ENCODE measurements at regions not wholly inside any gene's neighbourhood (a gene's known extent, or its start where the extent isn't known, plus 50 kb on each side); places are given as distances from the start of the nearest gene placed in this dataset.

GRCh38 chr2:18795906-18796305, 206.5 kb upstream of the NT5C1B start:
- DNase-seq (no peak), ATAC-seq (no peak)
- intact Hi-C loops (cut with DNase I), result no loop called here

GRCh38 chr2:18792684-18793083, 203.3 kb upstream of the NT5C1B start:
- ATAC-seq (no peak), DNase-seq (no peak)
- intact Hi-C loops (cut with DNase I), result no loop called here

GRCh38 chr2:18792226-18792629, 202.9 kb upstream of the NT5C1B start:
- DNase-seq (no peak), ATAC-seq (peak; percentile 38 to 39)
- intact Hi-C loops (cut with DNase I), result no loop called here

- ATAC-seq, result peak in 1 of 2 donors; percentile 53
- intact Hi-C loops (cut with DNase I), result no loop called here
- DNase-seq, result no peak
Observed at GRCh38 chr2:18791172-18791797, 201.9 kb upstream of the NT5C1B start.

- ATAC-seq (no peak), DNase-seq (no peak)
- intact Hi-C loops (cut with DNase I), result no loop called here
Observed at GRCh38 chr2:18790509-18791171, 201.3 kb upstream of the NT5C1B start.

DNA sequence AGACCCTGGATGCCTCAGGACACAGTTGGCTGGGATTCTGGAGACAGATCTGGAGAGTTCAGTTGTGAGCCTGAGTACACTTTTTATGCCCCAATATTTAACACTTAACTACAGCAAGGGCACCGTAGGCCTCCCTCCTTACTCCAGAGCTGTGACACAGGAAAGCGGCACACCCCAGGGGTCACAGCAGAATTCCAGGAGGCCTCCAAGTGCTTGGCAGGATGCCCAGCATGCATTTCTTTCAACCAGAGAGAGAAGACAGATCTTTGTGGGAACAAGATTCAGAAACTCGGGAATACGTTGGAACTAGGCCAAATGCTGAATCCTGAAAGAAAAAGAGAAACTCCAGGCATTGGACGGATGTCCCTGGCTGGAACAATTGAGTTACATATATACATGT, 199.2 kb upstream of the NT5C1B start:
- intact Hi-C loops (cut with DNase I), result no loop called here
- ATAC-seq (peak; percentile 25 to 30), DNase-seq (peak; percentile 57)

DNA sequence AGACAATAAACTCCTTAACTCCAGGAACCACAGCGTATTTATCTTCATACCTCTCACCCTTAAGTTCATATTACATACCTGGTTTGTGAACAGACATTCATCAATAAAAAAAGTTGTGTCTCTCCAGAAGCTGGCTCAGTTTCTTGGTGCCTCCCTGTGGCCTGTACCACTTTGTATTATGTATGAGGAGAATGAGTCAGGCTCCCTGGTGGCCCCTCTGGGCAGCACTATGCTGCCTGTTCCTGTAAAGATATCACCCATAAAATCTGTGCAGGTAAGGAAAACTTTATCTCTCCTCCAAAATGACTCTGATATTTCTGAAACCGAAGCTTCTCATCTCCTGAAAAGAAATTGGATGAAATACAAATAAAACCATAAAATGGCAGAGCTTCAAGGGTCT, 198.4 kb upstream of the NT5C1B start:
- intact Hi-C loops (cut with DNase I), result no loop called here
- DNase-seq (no peak), ATAC-seq (no peak)

DNA sequence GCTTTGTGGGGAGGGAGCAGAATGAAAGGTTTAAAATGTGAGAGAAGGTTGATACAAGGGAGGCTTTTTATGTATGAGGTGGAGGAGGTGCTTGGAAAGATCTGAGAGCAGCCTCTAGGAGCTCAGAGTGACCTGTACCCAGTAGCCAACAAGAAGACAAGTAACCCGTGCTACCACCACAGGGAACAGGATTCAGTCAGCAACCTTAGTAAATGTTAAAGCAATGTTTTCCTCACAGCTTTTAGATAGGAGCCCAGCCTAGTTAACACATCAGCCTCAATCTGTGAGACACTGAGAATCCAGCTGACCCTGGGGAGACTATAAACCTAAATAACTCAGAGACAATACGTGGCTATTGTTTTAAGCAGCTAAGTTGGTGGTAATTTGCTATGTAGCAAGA, 194.9 kb upstream of the NT5C1B start:
- intact Hi-C loops (cut with DNase I), result no loop called here
- ATAC-seq (no peak), DNase-seq (no peak)

DNA sequence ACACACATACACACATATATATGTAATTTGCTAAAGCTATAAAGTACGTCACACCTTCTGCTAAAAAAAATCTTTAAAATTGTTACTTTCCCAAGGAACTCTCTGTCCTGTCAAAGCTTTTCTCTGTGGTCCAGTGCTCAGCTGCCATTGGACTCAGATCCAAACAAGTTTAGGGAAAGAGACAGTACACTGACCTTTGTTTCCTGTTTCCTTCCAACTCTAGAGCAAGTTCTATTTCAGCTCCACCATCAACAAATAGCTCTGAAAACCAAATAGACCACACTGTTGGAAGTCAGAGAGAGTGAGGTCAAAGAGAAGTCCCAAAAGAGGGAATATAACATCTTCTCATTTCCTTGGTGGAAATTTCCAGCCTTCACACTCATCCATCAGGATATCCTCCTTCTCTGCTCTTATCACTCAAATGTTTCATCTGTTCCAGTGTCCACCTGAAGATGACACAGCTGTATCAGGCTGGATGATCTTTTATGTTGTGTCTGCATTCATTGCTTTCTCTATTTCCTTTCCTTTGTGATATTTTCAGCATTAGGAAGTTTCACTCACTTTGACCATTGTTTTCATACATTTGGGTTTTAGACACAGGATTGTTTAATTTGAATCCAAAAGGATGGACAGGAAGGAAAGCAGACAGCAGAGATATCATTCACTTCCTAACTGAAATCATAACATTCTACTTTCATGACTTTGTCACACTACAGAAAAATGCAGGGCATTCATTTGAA, 192.3 kb upstream of the NT5C1B start:
- no peak for ATAC-seq
- intact Hi-C loops (cut with DNase I), result no loop called here
- DNase-seq, result no peak

GRCh38 chr2:18777250-18777812, 188.0 kb upstream of the NT5C1B start:
- intact Hi-C loops (cut with DNase I), result no loop called here
- ATAC-seq (no peak), DNase-seq (no peak)

DNA sequence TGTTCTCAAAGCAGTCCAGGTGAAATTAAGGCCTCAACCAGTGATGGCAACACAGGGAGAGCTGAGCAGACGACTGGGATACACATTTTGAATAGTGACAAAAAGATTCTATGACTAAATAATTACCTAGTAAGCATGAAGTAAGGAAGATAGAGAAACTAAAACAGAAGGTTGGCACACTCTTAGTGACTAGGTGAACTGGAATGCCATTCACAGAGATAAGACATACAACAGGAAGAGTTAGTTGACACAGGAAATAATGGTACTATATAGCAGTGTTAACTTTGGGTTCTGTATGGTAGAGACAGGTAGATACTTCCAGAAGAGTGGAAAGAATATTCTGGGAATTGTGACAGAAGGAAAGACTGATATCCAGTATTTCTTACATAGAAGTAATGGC, 181.8 kb upstream of the NT5C1B start:
- intact Hi-C loops (cut with DNase I), result no loop called here
- ATAC-seq, result no peak
- DNase-seq, result no peak

GRCh38 chr2:18763338-18763737, 174.0 kb upstream of the NT5C1B start:
- DNase-seq (no peak), ATAC-seq (no peak)
- intact Hi-C loops (cut with DNase I), result no loop called here

GRCh38 chr2:18762667-18763066, 173.3 kb upstream of the NT5C1B start:
- no peak for ATAC-seq
- intact Hi-C loops (cut with DNase I), result no loop called here

DNA sequence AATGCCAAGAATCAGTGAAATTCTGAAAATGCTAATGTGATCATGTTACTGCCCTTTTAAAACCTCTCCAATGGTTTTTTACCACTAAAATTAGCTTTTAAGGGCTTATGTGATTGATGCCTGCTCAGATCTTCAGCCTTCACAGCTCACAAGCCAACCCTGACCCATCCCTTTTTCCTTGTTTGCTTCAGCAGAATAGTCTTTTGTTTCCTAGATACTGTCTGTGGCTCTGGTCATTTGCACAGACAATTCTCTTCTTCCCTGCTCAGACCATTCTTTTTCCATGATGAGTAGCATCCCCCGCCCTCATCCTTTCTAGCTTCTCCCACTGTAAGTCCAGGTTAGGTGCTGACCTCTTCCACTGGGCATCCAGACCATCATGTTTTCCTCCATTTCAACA, 164.9 kb upstream of the NT5C1B start:
- intact Hi-C loops (cut with DNase I), result loop anchor here (5.0 kb wide), 2 partner anchors 608 to 1108 kb away; no protein-coding TSS in a partner anchor
- ATAC-seq (no peak), DNase-seq (no peak)

More at GRCh38 chr2:18762667-18763066, 173.3 kb upstream of the NT5C1B start:
- no peak for DNase-seq

GRCh38 chr2:18753722-18754121, 164.4 kb upstream of the NT5C1B start:
- no peak for DNase-seq
- ATAC-seq, result no peak
- intact Hi-C loops (cut with DNase I), result loop anchor here (5.0 kb wide), 2 partner anchors 609 to 1109 kb away; no protein-coding TSS in a partner anchor

DNA sequence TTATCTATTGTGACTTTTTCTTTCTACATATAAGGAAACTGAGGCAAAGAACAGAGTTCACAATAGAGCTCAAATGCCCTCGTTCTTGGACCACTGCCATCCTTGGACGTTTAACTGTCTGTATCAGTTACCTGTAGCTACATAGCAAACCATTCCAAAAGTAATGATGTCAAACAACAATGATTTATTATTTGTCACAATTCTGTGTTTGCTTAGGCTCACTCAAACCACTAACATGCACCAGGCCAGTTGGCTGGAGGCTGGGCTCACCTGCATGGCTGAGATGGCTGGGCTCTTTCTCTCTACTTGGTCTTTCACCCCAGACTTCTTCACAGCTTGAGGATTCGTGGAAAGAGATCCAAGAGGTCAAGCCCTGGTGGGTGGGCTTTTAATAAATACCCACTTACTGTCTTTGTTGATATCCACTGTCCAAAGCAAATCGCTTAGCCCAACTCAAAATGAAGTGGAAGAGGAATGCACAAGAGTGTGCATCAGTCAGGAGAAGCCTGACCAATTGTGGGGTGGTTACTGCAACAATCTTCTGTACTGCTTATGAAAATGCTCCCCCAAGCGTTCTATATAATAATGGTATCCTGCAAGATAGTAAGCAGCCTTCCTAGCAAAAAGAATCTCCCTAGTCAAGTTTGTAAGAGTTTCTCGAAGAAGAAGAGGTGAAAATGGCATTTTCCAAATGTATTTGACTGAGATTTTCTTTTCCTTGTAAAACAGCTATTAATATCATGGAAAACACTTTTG, 163.5 kb upstream of the NT5C1B start:
- DNase-seq (no peak), ATAC-seq (no peak)
- intact Hi-C loops (cut with DNase I), result loop anchor here (5.0 kb wide), 2 partner anchors 609 to 1109 kb away; no protein-coding TSS in a partner anchor

DNA sequence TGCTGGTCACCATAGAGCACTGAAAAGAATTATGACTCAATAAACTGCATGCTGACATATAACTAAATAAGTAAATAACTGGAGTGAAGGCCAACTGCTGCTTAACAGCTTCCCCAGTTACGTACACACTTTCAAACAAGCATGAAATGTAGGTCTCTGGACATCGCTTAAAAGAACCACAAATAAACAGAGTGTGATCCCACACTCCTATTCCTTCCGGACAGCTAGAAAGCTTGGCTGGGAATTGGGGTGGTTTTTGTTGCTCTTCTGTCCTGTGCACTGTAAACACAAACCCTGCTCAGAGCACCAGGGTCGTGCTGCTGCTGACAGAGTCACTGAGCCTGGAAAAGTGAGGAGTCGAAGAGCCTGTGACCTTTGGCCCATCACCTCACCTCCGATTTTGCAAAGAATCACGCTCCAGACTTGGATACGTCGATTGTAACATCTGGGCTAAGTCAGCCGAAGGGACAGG, 162.7 kb upstream of the NT5C1B start:
- peak; percentile 47 to 54 for ATAC-seq

DNA sequence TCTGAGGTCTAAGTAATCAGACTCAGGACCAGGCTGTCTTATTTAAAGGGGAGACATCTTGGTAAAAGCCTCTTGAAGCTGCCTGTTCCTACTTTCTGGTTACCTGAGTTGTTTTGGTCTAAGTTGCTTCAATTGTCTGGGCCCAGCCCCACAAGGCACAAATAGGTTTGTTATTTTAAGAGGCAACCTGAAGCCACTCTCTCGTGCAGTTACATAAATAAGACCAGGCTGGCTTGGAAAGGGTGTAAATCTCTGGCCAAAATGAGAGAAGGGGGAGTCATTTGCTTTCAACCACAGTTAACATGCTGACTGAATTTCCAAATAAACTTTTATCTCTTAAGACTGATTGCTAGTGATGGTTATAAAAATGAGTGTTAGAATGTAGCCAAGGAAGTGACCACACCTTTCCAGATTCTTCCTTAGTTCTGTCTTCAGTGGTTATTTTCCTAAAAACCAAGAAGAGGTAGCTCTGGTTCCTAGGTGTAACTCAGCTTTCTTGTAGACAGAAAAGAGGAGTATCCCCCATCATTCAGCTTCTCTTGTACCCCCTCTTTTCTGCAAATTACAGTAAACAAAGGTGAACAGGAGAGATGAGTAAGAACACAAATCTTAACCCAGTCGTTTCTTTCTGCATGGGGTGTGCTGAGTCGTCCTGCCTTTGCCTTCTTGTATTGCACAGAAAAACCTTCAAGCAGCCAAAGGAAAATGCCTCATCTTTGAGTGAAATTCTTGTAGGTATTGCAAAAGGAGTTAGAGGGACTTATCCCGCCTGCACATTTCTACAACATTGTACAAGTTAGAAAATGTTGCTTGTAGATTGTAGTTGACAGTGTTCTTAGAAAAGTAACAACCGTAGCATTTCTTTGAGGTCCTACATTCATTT, 161.5 kb upstream of the NT5C1B start:
- intact Hi-C loops (cut with DNase I), result loop anchor here (2.0 to 5.0 kb wide), 3 partner anchors 611 to 1112 kb away; no protein-coding TSS in a partner anchor
- ATAC-seq (peak in 1 of 2 donors; percentile 75), DNase-seq (no peak)

More for the DNA sequence above, 162.7 kb upstream of the NT5C1B start:
- DNase-seq, result no peak
- intact Hi-C loops (cut with DNase I), result loop anchor here (5.0 kb wide), 2 partner anchors 610 to 1110 kb away; no protein-coding TSS in a partner anchor
